NCI-H1436 (cell line): ENCODE measurements at regions not wholly inside any gene's neighbourhood (a gene's known extent, or its start where the extent isn't known, plus 50 kb on each side); places are given as distances from the start of the nearest gene placed in this dataset.

Experiments
- DNase-seq: peaks from one replicate; lab custom pipeline; 2025; lab: John Stamatoyannopoulos, UW

DNA sequence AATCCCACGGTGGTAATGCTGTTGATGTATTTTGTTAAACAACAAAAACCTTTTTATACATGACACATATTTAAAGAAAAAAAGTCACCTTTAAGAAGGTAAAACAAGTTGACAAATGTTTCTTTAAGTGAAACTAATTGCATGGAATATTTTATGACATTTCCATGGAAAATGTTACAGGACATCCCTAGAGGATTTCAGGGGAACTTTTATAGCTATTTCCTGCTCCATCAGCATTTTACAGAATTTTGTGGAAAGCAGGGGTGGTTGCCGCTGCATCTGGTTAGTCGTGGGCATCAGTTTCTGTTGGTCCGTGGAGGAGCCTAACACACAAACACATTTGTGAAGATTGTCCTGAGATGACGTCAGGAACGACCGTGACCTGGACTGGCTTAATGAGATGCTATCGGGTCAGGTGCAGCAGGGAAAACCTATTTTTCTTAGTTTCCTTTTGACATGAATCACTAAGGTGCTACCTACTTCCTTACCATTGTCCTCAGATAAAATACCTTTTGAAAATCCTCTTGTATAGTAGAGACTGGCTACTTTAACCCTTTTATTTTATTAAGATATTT, 305.1 kb downstream of the MAP2K6 start:
- DNase-seq: no peak

DNA sequence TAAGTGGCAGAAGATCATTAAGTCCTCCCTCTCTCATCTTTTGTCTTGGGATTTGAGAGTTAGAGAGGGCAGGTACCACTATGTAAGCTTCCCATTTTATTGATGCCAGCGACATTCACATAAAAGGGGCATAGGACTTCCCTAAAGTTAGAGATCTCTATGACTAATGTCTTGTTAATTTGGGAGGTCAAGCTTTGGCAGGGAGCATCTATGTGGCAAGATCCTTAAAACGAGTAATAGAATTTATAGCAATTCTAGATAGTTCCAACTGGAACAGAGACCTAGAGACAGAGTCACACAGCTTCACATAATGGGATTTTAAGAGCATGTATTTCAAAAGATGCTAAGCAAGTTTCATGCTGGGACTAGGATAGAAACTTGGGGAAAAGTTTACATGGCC, 308.0 kb downstream of the MAP2K6 start:
- DNase-seq: no peak

DNA sequence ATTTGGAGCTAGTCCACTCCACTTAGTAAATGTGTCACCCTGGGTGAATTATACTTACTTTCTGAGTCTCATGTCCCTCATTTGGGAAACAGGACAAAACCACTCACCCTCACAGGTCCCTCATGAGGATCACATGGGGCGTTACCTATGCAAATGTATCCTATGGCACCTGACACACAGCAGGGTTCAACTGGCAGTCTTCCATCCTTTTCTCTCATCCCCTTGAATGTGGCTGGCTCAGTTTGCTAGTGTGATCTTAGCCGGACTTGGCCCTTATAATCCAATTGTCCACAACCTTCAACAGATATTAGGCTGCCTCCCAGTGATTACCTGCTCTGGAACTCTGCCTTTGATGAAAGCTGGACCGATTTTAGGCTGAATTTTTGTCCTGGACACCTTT, 308.8 kb downstream of the MAP2K6 start:
- no peak for DNase-seq

DNA sequence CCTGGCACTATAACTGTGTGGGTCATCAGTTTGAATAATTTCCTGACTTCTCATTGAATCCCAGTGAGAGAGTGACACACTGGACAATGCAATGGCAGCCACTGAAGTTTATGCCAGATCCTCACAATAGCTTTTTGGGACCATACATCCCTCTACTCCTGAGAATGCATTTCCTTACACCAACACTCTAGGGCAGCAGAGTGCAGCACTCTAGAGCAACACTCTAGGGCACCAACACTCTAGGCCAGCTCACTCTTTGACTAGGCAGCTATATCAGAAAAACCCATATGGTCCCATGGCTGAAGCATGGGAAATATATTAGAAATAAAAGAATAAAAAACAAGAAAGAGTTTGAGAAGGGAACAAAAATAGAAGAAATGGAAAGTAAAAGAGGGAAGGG, 309.2 kb downstream of the MAP2K6 start:
- DNase-seq: no peak

DNA sequence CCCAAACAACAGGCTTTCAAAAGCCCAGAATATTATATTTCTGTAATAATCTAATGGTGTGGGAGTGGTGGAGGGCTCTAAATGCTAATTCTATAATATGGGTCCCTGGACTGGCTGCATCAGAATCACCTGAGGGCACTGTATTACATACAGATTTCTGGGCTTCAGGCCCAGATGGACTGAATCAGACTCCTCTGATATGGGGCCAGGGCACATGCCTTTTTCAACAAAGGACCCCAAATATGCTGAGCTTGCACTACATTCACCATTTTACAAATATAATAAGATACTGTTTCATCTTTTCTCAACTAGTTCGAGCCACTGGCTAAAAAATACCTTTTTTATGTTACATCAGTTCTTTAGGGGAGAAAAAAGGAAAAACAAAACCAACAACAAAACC, 309.7 kb downstream of the MAP2K6 start:
- DNase-seq: no peak

DNA sequence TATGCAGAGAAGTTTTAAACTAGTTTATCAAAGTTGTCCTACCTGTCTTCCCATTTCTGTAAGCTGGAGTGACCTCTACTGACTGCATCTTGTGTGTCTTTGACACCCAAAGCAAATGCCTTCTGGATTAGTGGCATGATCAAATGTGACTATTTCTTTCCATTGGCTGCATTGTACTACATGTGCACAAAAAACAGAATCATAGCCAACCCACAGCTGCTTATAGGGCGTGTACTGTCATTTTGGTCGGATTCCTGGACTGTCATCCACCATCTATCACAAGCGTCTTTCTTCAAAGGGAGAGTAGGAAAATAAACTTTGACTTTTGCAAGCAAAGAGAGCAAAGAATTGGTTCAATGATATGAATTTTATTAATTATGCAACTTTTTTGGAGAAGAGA, 310.6 kb downstream of the MAP2K6 start:
- no peak for DNase-seq

DNA sequence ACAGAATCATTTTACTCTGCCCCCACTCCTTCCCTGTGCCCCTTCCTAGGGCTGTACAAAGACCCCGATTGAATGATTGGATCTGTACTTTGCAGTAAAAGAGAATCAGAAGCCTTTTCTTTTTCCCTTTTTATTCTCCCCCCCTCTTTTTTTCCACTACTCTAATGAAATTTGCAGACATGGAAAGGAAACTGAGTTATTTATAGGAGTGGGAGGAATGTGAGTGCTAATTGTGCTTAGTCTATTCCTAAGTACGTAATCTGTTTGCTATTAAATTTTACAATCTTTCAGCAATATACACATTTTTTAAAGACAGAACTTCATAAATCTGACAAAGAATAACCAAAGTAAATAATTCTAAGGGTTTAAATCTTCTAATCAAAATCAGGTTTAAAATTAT, 314.3 kb downstream of the MAP2K6 start:
- no peak for DNase-seq

DNA sequence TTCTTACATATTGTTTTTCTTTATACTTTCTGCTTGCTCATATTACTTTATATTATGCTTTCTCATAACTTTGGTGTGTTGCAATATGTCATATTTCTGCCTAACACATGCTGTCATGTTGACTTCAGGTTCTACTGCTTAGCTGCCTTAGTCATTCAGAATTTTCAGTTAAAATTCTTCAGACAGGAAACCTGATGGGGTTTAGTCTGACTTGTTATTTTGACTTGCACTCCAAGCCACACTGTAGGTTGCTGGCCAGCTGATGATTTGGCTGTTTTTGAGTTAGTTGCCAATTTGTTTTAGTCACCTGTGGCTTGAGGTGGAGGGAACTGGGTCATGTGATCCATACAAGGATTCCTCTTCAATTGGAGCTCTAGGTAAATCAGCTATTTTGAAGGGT, 315.4 kb downstream of the MAP2K6 start:
- DNase-seq: no peak

DNA sequence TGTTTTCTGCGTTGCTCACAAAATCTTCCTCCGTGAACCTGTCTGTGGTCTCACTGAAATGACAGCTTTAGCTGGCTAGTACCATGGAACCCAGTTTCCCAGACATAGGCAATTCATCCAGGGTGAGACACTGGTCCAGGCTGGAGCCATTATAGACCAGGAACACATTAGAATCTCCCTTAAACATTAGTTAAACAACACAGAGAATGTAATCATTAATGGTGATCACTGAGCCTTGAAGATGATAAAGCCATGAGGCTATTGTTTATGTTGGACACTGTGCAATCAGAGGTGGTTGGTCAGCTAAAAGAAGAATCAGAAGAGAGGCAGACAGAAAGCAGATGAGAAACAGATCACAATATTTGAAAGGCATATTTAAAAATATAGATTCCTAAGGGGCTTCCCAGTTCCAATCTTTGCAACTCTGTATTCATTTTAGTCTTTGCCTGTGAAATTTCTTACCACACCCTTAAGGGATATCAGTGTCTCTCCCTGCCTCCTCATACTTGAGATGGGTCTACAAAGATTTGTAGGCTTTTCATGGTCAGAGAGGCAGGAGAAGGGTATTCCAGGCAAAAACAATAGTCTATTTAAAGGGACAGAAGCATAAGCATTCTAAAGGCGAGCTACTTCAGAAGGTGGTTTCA, 317.9 kb downstream of the MAP2K6 start:
- DNase-seq: no peak

DNA sequence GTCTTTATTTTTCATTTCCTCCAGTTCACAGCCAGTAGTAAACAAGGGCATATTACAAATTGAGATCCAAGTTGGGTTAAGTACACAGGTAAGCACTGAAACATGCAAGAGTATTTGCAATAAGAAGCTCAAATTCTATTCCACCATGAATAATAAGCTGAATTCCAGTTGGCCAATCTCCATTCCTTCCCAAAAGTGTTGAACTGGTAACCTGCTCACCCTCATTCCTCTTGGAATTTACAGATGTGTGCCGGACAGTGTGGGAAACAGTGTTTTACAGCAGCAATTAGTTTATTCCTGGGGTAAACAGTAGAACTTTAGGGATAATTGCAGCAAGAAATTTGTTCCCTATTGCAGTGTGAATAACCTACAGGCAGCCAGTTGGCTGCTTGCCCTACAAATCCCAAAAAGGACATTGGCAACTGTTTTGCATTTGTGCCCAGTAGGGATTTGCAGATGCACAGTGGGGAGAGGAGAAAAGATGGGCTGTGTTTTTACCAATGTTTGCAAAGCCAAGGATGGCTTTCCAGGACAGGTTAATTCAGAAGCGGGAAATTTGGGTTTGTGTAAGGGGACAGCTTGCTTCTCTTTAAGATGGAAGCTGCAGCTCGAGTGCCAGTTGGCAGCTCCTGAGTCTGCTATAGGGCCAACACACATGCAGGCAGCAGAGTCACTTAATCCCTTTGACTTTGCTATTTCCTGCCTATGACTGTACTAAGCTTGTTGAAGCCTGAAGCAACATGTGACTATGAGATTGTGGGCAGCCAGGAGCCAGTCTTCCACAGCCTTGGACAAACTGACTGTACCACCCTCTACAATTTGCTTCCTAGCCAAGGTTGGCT, 318.9 kb downstream of the MAP2K6 start:
- no peak for DNase-seq

DNA sequence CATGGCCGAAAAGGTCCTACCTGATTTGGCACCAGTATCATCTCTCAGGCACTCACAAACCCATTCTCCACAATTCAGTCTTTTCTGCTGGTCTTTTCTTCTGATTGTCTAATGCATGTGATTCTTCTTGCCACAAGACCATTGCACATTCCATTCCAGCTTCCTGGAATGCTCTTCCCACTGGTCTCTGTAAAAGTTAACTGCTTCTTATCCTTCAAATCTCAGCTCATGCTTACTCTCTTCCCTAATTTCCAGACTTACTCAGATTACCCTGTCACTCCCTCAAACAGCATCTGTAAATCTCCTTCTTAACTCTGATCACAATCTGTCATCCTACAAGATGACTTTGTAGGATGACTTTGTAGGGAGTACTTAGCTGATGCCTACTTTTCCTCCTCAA, 320.2 kb downstream of the MAP2K6 start:
- no peak for DNase-seq

DNA sequence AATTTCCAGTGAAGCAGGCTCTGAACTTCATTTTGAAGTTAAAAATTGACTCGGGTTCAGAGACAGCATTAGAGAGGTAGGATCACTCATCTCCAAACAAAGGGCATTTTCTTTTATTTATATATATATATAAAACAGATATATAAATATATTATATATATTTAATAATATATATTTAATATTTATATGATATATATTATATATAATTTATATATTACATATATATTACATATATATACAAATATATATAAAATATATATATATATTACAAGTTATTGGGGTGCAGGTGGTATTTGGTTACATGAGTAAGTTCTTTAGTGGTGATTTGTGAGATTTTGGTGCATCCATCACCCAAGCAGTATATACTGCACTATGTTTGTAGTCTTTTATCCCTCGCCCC, 320.8 kb downstream of the MAP2K6 start:
- no peak for DNase-seq

DNA sequence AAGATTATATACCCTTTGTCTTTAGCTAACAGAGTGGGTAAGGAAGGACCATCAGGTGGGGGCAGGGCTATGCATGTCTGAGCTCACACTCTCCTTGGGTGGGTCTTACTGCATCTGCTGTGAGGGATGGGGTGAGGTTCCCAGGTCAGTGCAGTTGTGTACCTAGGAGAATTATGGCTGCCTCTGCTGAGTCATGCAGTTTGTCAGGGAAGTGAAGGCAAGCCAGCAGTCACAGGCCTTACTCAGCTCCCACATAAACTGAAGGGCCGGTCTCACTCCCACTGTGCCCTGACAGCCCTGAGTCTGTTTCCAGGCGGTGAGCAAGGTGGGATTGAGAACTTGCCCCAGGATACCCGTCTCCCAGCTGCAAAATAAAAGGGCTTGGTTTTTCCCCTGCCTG, 328.6 kb downstream of the MAP2K6 start:
- no peak for DNase-seq

DNA sequence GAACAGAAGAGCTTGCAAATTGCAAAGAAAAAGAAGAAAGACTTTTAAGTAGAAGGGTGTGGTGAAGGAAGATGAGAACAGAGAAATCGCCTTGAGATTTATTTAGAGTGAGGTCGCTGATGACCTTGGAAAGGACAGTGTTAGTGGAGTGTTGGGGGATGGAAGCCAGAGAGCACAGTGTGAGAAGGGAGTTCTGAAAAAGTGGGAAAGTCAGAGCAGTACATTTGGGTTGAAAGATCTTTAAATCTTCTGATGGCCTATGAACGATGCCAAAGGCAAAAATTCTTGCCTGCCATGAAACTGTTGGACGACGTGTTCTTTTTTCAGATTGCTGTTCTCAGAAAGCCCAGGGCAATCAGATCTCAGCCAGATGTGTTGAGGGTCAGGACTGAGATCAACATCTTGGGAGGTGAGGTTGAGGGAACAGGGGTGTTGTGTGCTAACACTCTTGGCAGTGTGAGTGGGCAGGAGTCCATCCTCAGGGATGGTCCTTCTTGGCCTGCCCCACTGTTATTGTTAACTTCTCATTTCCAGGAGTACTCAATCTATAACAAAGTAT, 330.1 kb downstream of the MAP2K6 start:
- DNase-seq: no peak

DNA sequence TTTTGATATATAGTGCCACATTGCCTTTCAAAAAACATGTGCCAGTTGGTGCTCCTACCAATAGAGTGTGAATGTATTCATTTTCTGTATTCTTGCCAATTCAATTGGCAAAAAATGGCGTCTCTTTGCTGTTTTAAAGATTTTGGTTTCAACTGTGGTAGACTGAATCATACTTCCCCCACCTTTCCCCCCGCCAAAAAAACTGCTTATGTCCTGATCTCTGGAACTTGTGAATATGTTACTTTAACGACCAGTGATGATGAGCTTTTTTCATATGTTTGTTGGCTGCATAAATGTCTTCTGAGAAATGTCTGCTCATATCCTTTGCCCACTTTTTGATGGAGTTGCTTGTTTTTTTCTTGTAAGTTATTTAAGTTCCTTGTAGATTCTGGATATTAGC, 325.1 kb upstream of the KCNJ16 start:
- no peak for DNase-seq

DNA sequence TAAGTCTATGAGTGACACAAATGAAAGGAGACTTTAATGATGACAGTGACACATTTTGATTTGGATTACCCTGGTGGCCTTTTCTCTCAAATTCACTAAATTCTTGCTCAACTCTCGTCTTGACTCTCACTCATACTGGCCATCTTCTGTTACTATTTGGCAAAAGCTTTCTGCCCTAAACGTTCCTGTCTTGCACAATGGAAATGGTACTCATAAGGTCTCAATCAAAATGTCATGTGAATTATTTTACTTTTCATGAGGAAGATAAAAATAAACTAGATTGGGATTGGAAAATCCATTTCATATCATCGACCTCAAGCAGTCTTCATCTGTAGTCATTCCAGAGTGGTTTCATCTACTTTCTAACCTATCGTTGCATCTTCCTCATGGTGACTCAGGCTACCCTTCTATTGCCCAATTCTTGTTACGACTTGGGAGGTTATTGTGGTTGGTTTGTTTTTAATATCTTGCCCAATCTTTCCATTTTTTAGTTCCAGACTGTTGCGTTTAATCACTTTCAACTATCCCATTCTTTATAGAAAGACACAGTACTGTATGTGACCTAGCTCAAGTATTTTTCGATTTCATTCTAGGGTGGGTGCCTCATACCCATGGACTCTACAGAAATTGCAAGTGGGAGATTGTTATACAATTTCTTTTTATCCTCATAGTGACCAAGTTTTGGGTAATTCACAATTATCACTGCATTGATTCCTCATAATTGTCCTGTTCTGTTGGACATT, 317.2 kb upstream of the KCNJ16 start:
- DNase-seq: no peak

DNA sequence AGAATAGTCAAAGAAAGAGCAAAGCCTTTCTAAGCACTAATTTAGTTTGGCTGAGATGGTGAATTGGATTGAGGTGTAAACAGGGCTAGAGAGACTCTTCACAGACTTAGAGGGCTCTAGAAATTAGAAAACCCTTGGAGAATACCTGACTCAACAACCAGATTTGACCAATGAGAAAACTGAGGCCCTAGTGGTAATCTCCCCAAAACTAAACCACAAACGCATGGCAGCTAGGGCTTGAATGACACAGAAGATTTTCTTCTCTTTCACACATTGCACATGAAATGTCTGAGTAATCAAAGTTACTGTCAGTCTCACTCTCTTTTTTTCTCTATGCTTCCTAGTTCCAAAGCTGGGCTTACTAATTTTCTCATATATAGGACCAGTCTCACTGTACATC, 314.5 kb upstream of the KCNJ16 start:
- no peak for DNase-seq

DNA sequence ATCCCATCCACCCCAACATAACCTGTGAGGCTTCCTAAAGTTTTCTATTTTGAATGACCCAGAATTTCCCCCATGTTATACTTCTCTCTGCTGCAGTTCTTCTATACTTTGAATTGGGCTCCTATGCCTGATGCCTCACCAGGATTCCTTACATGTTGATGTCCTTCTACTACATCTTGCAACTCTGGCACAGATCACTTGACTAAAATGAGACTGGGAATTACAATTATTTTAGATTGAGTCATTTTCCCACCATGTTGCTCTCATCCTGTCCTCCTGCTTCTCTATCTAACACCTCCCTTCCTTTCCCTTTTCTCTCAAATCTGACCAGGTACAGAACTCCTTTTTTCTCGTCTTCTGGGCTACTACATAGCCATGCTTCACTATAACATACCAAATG, 314.0 kb upstream of the KCNJ16 start:
- no peak for DNase-seq

DNA sequence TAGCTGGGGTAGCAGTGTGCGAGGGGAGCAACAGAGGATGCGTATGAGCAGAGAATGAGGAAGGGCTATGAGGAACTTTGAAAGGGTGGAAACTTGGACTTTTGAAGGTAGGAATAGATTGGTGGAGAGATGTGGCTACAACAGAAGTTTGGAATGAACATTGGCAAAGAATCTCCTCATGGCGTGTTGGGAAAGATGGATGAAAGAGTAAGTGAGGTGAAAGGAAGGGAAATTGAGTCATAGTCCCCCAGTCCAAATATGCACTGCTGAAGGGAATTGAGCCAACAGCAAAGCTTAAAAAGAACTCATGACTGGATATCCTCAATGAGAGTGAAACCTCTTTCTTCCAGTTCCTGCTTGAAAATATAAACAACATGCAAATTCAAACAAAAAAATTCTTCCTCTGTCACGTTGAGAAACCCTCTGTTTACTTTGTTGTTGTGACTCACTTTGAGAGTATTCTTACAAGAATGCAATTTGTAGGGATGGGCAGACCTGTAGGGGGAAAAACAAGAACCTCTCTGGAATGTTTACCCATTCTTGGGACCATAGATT, 313.2 kb upstream of the KCNJ16 start:
- DNase-seq: no peak

DNA sequence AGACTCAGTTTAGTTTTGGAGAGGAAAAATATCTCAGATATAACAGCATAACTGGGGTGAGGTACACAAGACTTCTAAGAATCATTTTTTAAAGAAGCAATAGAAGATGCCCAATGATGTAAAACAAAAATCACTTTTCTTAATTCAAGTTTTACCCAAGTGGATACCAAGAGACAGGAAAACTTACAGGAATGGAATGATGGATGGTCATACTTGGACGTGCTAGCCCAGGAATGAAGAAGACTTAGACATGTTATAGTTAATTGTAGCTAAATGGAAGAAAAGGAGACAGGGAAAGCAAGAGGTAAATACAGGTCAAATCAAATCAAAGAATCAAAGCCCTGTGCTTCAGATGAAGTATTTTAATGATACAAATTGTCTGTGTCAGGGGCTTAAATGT, 312.7 kb upstream of the KCNJ16 start:
- no peak for DNase-seq

DNA sequence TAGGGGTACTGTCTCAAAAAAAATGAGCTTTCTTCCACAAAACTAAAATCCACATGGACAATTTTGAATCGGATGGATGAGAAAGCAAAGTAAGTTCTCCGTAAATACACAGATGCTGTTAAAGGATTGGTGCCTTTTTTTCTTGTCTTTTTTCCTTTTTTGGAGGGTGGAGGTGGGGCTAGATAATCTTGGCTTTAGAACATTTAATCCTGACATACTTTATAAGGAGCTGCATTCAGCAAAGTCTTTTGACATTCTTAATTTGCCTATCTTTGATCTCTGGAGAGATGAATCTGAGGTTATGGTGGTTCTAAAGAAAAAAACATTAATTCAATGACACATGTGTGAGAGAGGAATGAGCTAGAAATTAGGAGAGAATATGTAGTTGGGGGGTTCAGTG, 312.3 kb upstream of the KCNJ16 start:
- DNase-seq: no peak

DNA sequence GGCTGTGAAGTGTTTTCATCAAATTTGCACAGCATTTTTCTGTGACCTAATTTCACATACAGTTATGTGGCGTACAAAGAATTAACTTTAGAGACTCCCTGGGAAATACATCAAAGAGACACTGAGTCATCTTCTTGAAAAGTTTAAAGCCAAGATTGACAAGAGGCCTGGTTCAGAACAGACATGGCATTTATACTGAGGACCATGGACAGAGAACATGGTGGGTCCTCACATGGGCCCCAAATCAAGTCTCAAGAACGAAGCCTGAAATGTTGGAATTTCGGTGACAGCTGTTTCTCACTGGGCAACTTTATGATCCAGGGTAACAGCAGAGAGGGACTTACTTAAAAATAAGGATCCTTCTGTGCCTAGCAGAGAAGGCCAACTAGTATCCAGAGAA, 311.5 kb upstream of the KCNJ16 start:
- DNase-seq: no peak
